ENCODE measurements at regions not wholly inside any gene's neighbourhood (a gene's known extent, or its start where the extent isn't known, plus 50 kb on each side); places are given as distances from the start of the nearest gene placed in this dataset.

DNA sequence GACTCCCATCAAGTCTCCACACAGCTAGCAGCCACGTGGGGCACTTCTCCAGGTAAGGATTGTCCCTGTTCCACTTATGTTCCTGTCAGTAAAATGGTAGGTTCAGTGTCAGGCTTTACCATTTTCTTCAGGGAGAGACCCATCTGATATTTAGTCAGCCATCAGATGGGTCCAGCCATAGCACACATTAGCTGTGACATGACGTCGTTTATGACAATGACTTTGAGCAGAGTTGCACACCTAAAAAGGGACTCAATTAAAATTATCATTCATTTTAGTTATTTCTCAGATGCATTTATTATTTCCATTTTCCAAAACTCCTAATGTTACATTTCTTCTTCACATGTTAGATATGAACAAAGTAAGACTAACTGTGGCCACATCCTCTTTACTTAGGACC lies 68.2 kb upstream of the SNRPN start:
- Mint-ChIP-seq H3K4me3 (ENCODE audit: low read depth) (no peak overlapping the region), H3K27me3 (no peaks in the 10 kb centered on the region), H3K9me3 (ENCODE audit: low read depth) (peaks cover 6% of the 10 kb centered on the region), H3K4me1 (ENCODE audit: low read depth) (no peaks in the 10 kb centered on the region), H3K36me3 (ENCODE audit: insufficient read depth) (peaks cover 2% of the 10 kb centered on the region), H3K27ac (no peak overlapping the region)
- TF ChIP-seq, protein P1, sequence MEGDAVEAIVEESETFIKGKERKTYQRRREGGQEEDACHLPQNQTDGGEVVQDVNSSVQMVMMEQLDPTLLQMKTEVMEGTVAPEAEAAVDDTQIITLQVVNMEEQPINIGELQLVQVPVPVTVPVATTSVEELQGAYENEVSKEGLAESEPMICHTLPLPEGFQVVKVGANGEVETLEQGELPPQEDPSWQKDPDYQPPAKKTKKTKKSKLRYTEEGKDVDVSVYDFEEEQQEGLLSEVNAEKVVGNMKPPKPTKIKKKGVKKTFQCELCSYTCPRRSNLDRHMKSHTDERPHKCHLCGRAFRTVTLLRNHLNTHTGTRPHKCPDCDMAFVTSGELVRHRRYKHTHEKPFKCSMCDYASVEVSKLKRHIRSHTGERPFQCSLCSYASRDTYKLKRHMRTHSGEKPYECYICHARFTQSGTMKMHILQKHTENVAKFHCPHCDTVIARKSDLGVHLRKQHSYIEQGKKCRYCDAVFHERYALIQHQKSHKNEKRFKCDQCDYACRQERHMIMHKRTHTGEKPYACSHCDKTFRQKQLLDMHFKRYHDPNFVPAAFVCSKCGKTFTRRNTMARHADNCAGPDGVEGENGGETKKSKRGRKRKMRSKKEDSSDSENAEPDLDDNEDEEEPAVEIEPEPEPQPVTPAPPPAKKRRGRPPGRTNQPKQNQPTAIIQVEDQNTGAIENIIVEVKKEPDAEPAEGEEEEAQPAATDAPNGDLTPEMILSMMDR (IDR thresholded peaks at IDR 0.05; ENCODE audit: unreplicated experiment) = no peak
- DNase-seq (ENCODE audit: low spot score, unreplicated experiment) = no peak

DNA sequence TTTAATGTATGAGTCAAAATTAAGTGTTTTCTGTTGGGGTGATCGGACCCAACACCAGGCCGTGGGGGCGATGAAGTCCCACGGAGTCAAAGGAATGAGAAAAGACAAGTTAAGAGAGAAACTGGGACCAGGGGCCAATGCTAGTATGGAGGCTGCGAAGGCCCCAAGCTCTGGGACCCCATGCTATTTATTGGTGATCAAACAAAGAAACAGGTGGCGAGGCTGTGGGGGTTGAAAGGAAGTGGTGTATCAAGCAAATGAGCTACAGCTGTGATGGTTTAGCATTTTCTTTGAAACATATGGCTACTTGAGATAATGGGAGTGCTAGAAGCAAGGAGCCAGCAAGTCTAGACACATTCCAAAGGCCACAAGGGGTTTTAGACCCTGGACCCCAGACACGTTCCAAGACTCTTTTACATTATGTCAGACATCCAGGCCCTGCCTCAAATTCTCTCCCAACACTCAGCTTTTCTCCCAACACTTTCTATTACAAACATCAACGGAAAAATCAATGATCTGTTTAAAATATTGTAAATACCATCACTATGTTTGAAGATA lies 56.0 kb upstream of the SNRPN start:
- Mint-ChIP-seq H3K9me3 (ENCODE audit: low read depth) (peaks cover 24% of the 10 kb centered on the region), H3K4me1 (ENCODE audit: low read depth) (peaks cover 13% of the 10 kb centered on the region), H3K4me3 (ENCODE audit: low read depth) (no peak overlapping the region), H3K27me3 (no peaks in the 10 kb centered on the region), H3K36me3 (ENCODE audit: insufficient read depth) (peaks cover 5% of the 10 kb centered on the region), H3K27ac (peak overlapping the region; percentile 41)
- DNase-seq (ENCODE audit: low spot score, unreplicated experiment) = no peak
- TF ChIP-seq, protein P1 (IDR thresholded peaks at IDR 0.05; ENCODE audit: unreplicated experiment) = no peak

DNA sequence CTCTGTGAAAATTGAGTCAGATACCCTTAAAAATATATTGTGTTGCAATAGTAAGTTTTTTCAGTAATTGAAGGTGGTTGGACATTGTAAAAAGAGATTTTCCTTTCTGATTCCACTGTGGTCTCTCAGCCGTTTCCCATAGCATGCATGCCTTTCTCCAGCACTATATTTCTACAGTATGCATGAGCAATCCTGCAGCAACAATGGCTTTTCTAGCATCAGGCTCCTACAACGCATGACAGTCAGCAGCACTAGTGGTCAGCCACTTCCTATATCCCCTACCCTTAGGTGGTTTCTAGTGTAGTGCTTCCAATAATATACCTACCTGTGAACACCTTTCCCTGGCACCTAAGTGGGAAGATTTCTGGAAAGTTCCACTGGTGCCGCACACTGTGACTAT lies 55.4 kb upstream of the SNRPN start:
- H3K36me3 Mint-ChIP-seq (ENCODE audit: insufficient read depth) = peaks cover 5% of the 10 kb centered on the region
- TF ChIP-seq, protein P1 (IDR thresholded peaks at IDR 0.05; ENCODE audit: unreplicated experiment) = no peak
- H3K4me3 Mint-ChIP-seq (ENCODE audit: low read depth) = no peak overlapping the region
- H3K27ac Mint-ChIP-seq = no peak overlapping the region
- H3K4me1 Mint-ChIP-seq (ENCODE audit: low read depth) = peaks cover 13% of the 10 kb centered on the region
- no peaks in the 10 kb centered on the region for H3K27me3 Mint-ChIP-seq
- no peak for DNase-seq (ENCODE audit: low spot score, unreplicated experiment)
- H3K9me3 Mint-ChIP-seq (ENCODE audit: low read depth) = peaks cover 24% of the 10 kb centered on the region

DNA sequence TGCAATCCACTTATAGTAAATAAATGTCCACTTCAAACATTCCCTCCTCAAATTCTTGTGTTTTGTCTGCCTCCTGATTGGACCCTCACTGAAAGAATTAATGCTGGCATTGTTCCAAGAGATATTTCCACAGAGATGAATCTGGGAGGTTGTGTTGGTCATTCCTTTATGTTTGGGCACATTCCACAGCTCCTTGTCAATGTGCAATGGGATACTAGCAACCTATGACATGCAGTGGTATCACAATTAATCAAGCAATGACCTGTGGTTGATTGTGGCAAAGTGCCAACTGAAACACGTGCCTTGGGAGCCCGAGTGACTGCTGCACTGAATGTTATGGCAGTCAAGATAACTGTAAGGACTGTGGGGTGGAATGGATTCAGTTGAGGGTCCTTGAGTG lies 55.0 kb upstream of the SNRPN start:
- no peak overlapping the region for H3K27ac Mint-ChIP-seq

DNA sequence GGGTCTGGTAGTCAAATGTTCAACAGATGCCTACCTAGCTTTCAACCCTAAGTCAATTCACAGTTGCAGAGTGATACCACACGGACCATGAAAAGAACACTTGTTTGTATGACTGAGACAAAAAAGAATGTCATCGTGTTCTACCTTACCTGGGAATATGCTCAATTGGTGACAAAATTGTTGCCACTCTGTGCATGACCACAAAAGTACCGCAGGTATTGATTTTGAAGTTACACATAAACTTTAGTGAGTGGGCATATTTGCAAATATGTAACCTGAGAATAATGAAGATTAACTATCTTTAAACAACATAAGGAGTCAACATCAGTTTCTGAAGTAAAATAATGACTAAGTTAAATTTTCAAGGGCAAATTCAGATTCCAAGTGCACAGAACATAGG lies 53.4 kb upstream of the SNRPN start:
- no peak for DNase-seq (ENCODE audit: low spot score, unreplicated experiment)
- Mint-ChIP-seq H3K9me3 (ENCODE audit: low read depth) (peaks cover 24% of the 10 kb centered on the region), H3K27me3 (no peaks in the 10 kb centered on the region), H3K27ac (no peak overlapping the region), H3K4me3 (ENCODE audit: low read depth) (no peak overlapping the region), H3K4me1 (ENCODE audit: low read depth) (peaks cover 13% of the 10 kb centered on the region), H3K36me3 (ENCODE audit: insufficient read depth) (peaks cover 2% of the 10 kb centered on the region)
- TF ChIP-seq, protein P1 (IDR thresholded peaks at IDR 0.05; ENCODE audit: unreplicated experiment) = no peak

More for the DNA sequence above, 55.0 kb upstream of the SNRPN start:
- H3K27me3 Mint-ChIP-seq = no peaks in the 10 kb centered on the region
- H3K4me3 Mint-ChIP-seq (ENCODE audit: low read depth) = no peak overlapping the region
- H3K4me1 Mint-ChIP-seq (ENCODE audit: low read depth) = peaks cover 13% of the 10 kb centered on the region
- DNase-seq (ENCODE audit: low spot score, unreplicated experiment) = no peak
- peaks cover 4% of the 10 kb centered on the region for H3K36me3 Mint-ChIP-seq (ENCODE audit: insufficient read depth)
- TF ChIP-seq, protein P1 (IDR thresholded peaks at IDR 0.05; ENCODE audit: unreplicated experiment) = no peak
- peaks cover 24% of the 10 kb centered on the region for H3K9me3 Mint-ChIP-seq (ENCODE audit: low read depth)

Measured in progenitor cell of endocrine pancreas (in vitro differentiated cells).